K562 (cell line): ENCODE measurements at regions not wholly inside any gene's neighbourhood (a gene's known extent, or its start where the extent isn't known, plus 50 kb on each side); places are given as distances from the start of the nearest gene placed in this dataset.

Source experiments
- ATAC-seq: fragments of 200-7000 bp; cut with Tn5 transposase; 3 replicates; pipeline ENCODE4 v1.9.1; 2020; ENCODE audit warnings: moderate library complexity
- BruUV-seq: library from RNA; stranded (reverse); fragments of 400-500 nt; replicated peaks from 2 replicates; lab custom pipeline; 2021; lab: Mats Ljungman, UMichigan
- CTCF ChIA-PET: fragments of 300-600 bp; formaldehyde crosslinking; extraction: SDS; loops from one replicate; lab custom pipeline; 2021; ENCODE audit warnings: low intra/inter-chr PET ratio; lab: Yijun Ruan, JAX
- POLR2A ChIA-PET: fragments of 300-600, 350-650 bp; sonication (Branson Sonifier 250); formaldehyde crosslinking; extraction: SDS; loops from one replicate; lab custom pipeline; 2021; ENCODE audit warnings: antibody characterized with exemption, inconsistent platforms; lab: Yijun Ruan, JAX
- DNase-seq, 4 experiments: peaks; one replicate each; pipeline versions ENCODE4 v3.0.0 to v3.0.0-alpha.2; 2011 to 2018; ENCODE audit warnings: low spot score in 3 of 4, mixed read lengths in 3 of 4; ENCODE audit errors: extremely low read depth in 1 of 4
- FAIRE-seq: peaks from 2 replicates; lab custom pipeline; 2011; peaks lifted over from hg19 to GRCh38; lab: Jason Lieb, UNC
- H2AFZ ChIP-seq: 2 replicates; pipeline ENCODE4 v1.6.0; 2011; ENCODE audit warnings: low read depth, low read length, control low read depth, inconsistent platforms
- H3K27ac ChIP-seq: fragments of 200-600 bp; 3 replicates; pipeline ENCODE4 v1.8.0; 2011; ENCODE audit warnings: low read depth, mild to moderate bottlenecking, control low read depth, inconsistent platforms, low read length, moderate library complexity, mixed read lengths; ENCODE audit errors: extremely low read depth
- H3K27me3 ChIP-seq, 2 experiments: fragments of 300-600 bp in 1 of 2; 2 replicates in 1 of 2; 3 replicates in 1 of 2; pipeline versions ENCODE4 v1.6.0 to v1.8.0; 2011; ENCODE audit warnings: inconsistent platforms in 2 of 2, low read length in 2 of 2, mild to moderate bottlenecking in 1 of 2, mixed read lengths in 1 of 2, moderate library complexity in 1 of 2; ENCODE audit not compliant: control insufficient read depth in 2 of 2, insufficient read depth in 2 of 2
- H3K36me3 ChIP-seq: fragments of 300-600 bp; 3 replicates; pipeline ENCODE4 v1.8.0; 2011; ENCODE audit warnings: mild to moderate bottlenecking, low read length, inconsistent platforms; ENCODE audit not compliant: control insufficient read depth, insufficient read depth
- H3K4me1 ChIP-seq, 2 experiments: fragments of 200-600 bp in 1 of 2; replicated peaks in 1 of 2; 2 replicates in 1 of 2; 3 replicates in 1 of 2; pipeline versions ENCODE4 v1.5.1 to v1.8.0; 2011; ENCODE audit warnings: inconsistent platforms in 2 of 2, low read length in 2 of 2, mild to moderate bottlenecking in 1 of 2, mixed read lengths in 1 of 2, moderate library complexity in 1 of 2; ENCODE audit not compliant: control insufficient read depth in 2 of 2, insufficient read depth in 2 of 2
- H3K4me2 ChIP-seq: 2 replicates; pipeline ENCODE4 v1.6.1; 2011; ENCODE audit warnings: low read length, control low read depth, inconsistent platforms, mixed read lengths; ENCODE audit not compliant: insufficient read depth
- H3K4me3 ChIP-seq: fragments of 200-600 bp; sonication (generic), shearing (Covaris generic); 2 replicates; pipeline ENCODE4 v1.5.1; 2016; ENCODE audit warnings: control low read depth, inconsistent platforms
- H3K79me2 ChIP-seq: fragments of 200-600 bp; 3 replicates; pipeline ENCODE4 v1.8.0; 2011; ENCODE audit warnings: low read length, inconsistent platforms; ENCODE audit not compliant: control insufficient read depth, insufficient read depth
- H3K9ac ChIP-seq, 2 experiments: 2 replicates each; pipeline versions ENCODE4 v1.6.0 to v1.6.1; 2011; ENCODE audit warnings: low read depth in 2 of 2, low read length in 2 of 2, control low read depth in 1 of 2, inconsistent platforms in 1 of 2, mild to moderate bottlenecking in 1 of 2, mixed read lengths in 1 of 2; ENCODE audit not compliant: insufficient read depth in 1 of 2
- H3K9me1 ChIP-seq: one replicate; pipeline ENCODE4 v1.6.0; 2011; ENCODE audit warnings: inconsistent platforms, mild to moderate bottlenecking, low read length, moderate library complexity; ENCODE audit not compliant: control insufficient read depth, insufficient read depth
- H3K9me3 ChIP-seq: replicated peaks from 2 replicates; pipeline ENCODE4 v1.5.1; 2011; ENCODE audit warnings: low read depth, low read length, inconsistent platforms; ENCODE audit not compliant: control insufficient read depth, insufficient read depth
- H4K20me1 ChIP-seq: replicated peaks from 2 replicates; pipeline ENCODE4 v1.6.1; 2011; ENCODE audit warnings: low read length, inconsistent platforms, mixed read lengths; ENCODE audit not compliant: control insufficient read depth, insufficient read depth
- BRF1 ChIP-seq: IDR thresholded peaks from 3 replicates; pipeline ENCODE4 v1.6.1; 2011; ENCODE audit warnings: borderline replicate concordance, mild to moderate bottlenecking; ENCODE audit not compliant: insufficient read length; ENCODE audit errors: extremely low read depth
- CEBPG ChIP-seq, 3 experiments: fragments of 200-800 bp in 1 of 3; sonication (Bioruptor generic) in 1 of 3; sonication (generic) in 1 of 3; formaldehyde crosslinking in 1 of 3; IDR thresholded peaks in 2 of 3; conservative IDR thresholded peaks in 1 of 3; 2 replicates each; pipeline versions ENCODE4 v1.6.1 to v1.8.0; 2016 to 2022; ENCODE audit warnings: missing compliant biosample characterization in 2 of 3, missing genetic modification characterization in 2 of 3, mild to moderate bottlenecking in 1 of 3, missing genetic modification reagents in 1 of 3
- EHMT2 ChIP-seq: fragments of 450-650 bp; IDR thresholded peaks from 2 replicates; pipeline ENCODE4 v1.6.1; 2018; ENCODE audit warnings: antibody characterized with exemption
- EZH2 ChIP-seq: IDR thresholded peaks from 2 replicates; pipeline ENCODE4 v1.6.1; 2012; ENCODE audit warnings: low read depth, mild to moderate bottlenecking, inconsistent platforms, low read length, borderline replicate concordance
- FOXJ3 ChIP-seq: sonication (generic); formaldehyde crosslinking; IDR thresholded peaks from 2 replicates; pipeline ENCODE4 v1.4.0; 2020; ENCODE audit warnings: mild to moderate bottlenecking, missing genetic modification reagents
- HDAC2 ChIP-seq: fragments of 450-650 bp; IDR thresholded peaks from 2 replicates; pipeline ENCODE4 v1.6.1; 2016; ENCODE audit warnings: mild to moderate bottlenecking
- MCM3 ChIP-seq: fragments of 450-650 bp; IDR thresholded peaks from 2 replicates; pipeline ENCODE4 v1.6.1; 2016
- POLR2B ChIP-seq: fragments of 450-650 bp; IDR thresholded peaks from 2 replicates; pipeline ENCODE4 v1.6.1; 2018; ENCODE audit warnings: low read depth; ENCODE audit not compliant: partially characterized antibody
- SLC30A9 ChIP-seq: fragments of 250-450 bp; sonication (Bioruptor Pico); IDR thresholded peaks from 2 replicates; pipeline ENCODE4 v1.8.0; 2022; ENCODE audit warnings: mild to moderate bottlenecking, moderate library complexity
- SPI1 ChIP-seq: IDR thresholded peaks from 2 replicates; pipeline ENCODE4 v1.6.1; 2011; ENCODE audit warnings: low read depth, low read length, control low read depth, borderline replicate concordance
- TEAD2 ChIP-seq: fragments of 450-650 bp; IDR thresholded peaks from 2 replicates; pipeline ENCODE4 v1.6.1; 2016; ENCODE audit warnings: missing genetic modification characterization, control low read depth, missing compliant biosample characterization
- WGBS: fragments of 100-300 bp; shearing (Covaris generic); methylation state at CpG from one replicate; pipeline ENCODE4 v1.1.6; 2016; ENCODE audit warnings: low coverage, mixed read lengths; ENCODE audit not compliant: insufficient coverage; ENCODE audit errors: missing lambda C conversion rate; 5-methylcytosine and 5-hydroxymethylcytosine counted together
- in situ Hi-C: fragments of 300-500 bp; cut with MboI; formaldehyde crosslinking; loops from 4 replicates; pipeline ENCODE4 v1.15.0; 2018; ENCODE audit warnings: inconsistent platforms, mixed read lengths
- intact Hi-C: fragments of 100-400 bp; cut with micrococcal nuclease; formaldehyde crosslinking; loops from 2 replicates; pipeline ENCODE4 v1.14.2; 2022
- TF ChIP-seq, protein P1 (sequence below), 3 experiments: fragments of 200-800 bp in 1 of 3; sonication (Bioruptor generic) in 1 of 3; sonication (generic) in 1 of 3; formaldehyde crosslinking in 1 of 3; IDR thresholded peaks; 2 replicates each; pipeline versions ENCODE4 v1.6.1 to v1.8.0; 2016 to 2022; ENCODE audit warnings: mild to moderate bottlenecking in 2 of 3, missing compliant biosample characterization in 2 of 3, missing genetic modification characterization in 2 of 3, missing genetic modification reagents in 1 of 3

GRCh38 chr4:58587856-58588255 lies 1477.7 kb upstream of the IGFBP7 start:
- intact Hi-C loops = no loop called here
- H2AFZ ChIP-seq = no peak overlapping the region
- DNase-seq (no peak), FAIRE-seq (no peak), ATAC-seq (no peak)
- WGBS = 1% methylated on average over 6 of the region's 6 CpGs
- CTCF ChIA-PET = no interaction called here
- H3K9ac ChIP-seq = no peak overlapping the region
- H3K79me2 ChIP-seq = no peaks in the 10 kb centered on the region
- H3K9me1 ChIP-seq = no peaks in the 10 kb centered on the region
- no peak overlapping the region for H3K4me3 ChIP-seq
- no TSS peak for BruUV-seq
- H3K9me3 ChIP-seq = no peaks in the 10 kb centered on the region
- no peaks in the 10 kb centered on the region for H4K20me1 ChIP-seq
- no peak overlapping the region for H3K4me2 ChIP-seq
- TF ChIP-seq HDAC2 (no peak), EZH2 (no peak), EHMT2 (no peak), CEBPG (CRISPR knock-in tag; IDR thresholded peaks at IDR 0.05) (no peak), CEBPG (tag; conservative IDR thresholded peaks at IDR 0.05 in 1 of 2, IDR thresholded peaks at IDR 0.05 in 1 of 2) (no peak), MCM3 (no peak), SLC30A9 (no peak), FOXJ3 (CRISPR knock-in tag) (no peak), TEAD2 (tag) (no peak), POLR2B (no peak), SPI1 (no peak), BRF1 (no peak)
- TF ChIP-seq, protein P1, sequence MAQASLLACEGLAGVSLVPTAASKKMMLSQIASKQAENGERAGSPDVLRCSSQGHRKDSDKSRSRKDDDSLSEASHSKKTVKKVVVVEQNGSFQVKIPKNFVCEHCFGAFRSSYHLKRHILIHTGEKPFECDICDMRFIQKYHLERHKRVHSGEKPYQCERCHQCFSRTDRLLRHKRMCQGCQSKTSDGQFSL (CRISPR knock-in tag; IDR thresholded peaks at IDR 0.05) = no peak
- TF ChIP-seq, protein P1 (tag; IDR thresholded peaks at IDR 0.05) = no peak
- H3K4me1 ChIP-seq = no peaks in the 10 kb centered on the region
- no peaks in the 10 kb centered on the region for H3K36me3 ChIP-seq
- H3K27ac ChIP-seq = no peak overlapping the region
- in situ Hi-C loops = no loop called here
- POLR2A ChIA-PET = no interaction called here
- no peaks in the 10 kb centered on the region for H3K27me3 ChIP-seq
